SK-N-SH (cell line): ENCODE measurements at regions not wholly inside any gene's neighbourhood (a gene's known extent, or its start where the extent isn't known, plus 50 kb on each side); places are given as distances from the start of the nearest gene placed in this dataset.

Experiments
- CTCF ChIA-PET: fragments of 300-600, 350-600 bp; formaldehyde crosslinking; extraction: SDS; loops from one replicate; lab custom pipeline; 2021; lab: Yijun Ruan, JAX
- POLR2A ChIA-PET: fragments of 350-600 bp; sonication (Branson Sonifier 250); formaldehyde crosslinking; extraction: SDS; loops from one replicate; lab custom pipeline; 2020; ENCODE audit warnings: antibody characterized with exemption, inconsistent platforms; lab: Yijun Ruan, JAX
- DNase-seq: peaks from one replicate; pipeline ENCODE4 v3.0.0; 2012
- H2AFZ ChIP-seq: fragments of 200-600 bp; sonication (generic); 2 replicates; pipeline ENCODE4 v1.8.1; 2016; ENCODE audit warnings: antibody characterized with exemption, mild to moderate bottlenecking, low read depth
- H3F3A ChIP-seq: fragments of 200-600 bp; sonication (generic); replicated peaks from 2 replicates; pipeline ENCODE3; 2016; ENCODE audit warnings: antibody characterized with exemption, mild to moderate bottlenecking; ENCODE audit not compliant: insufficient read depth
- H3K27ac ChIP-seq, 2 experiments: fragments of 200-500 bp in 1 of 2; fragments of 200-600 bp in 1 of 2; sonication (Bioruptor generic) in 1 of 2; sonication (generic), shearing (Covaris generic) in 1 of 2; 2 replicates each; pipeline versions ENCODE4 v1.5.1 to v1.6.1; 2014 to 2016; ENCODE audit warnings: low read depth in 2 of 2, inconsistent platforms in 1 of 2, low read length in 1 of 2, mild to moderate bottlenecking in 1 of 2, mixed read lengths in 1 of 2
- H3K27me3 ChIP-seq: fragments of 200-600 bp; sonication (generic), shearing (Covaris generic); 2 replicates; pipeline ENCODE4 v1.6.1; 2016; ENCODE audit warnings: mixed run types; ENCODE audit not compliant: insufficient read depth
- H3K36me3 ChIP-seq, 2 experiments: fragments of 200-500 bp in 1 of 2; fragments of 200-600 bp in 1 of 2; sonication (Bioruptor generic) in 1 of 2; sonication (generic) in 1 of 2; replicated peaks in 1 of 2; 2 replicates each; pipeline versions ENCODE3 to v1.5.1; 2014 to 2016; ENCODE audit warnings: low read length in 1 of 2, mild to moderate bottlenecking in 1 of 2; ENCODE audit not compliant: insufficient read depth in 2 of 2, control insufficient read depth in 1 of 2
- H3K4me1 ChIP-seq, 2 experiments: fragments of 200-500 bp in 1 of 2; fragments of 200-600 bp in 1 of 2; sonication (Bioruptor generic) in 1 of 2; sonication (generic), shearing (Covaris generic) in 1 of 2; 2 replicates each; pipeline versions ENCODE4 v1.5.1 to v1.6.1; 2014 to 2016; ENCODE audit warnings: low read depth in 1 of 2, low read length in 1 of 2, mixed run types in 1 of 2; ENCODE audit not compliant: insufficient read depth in 2 of 2, control insufficient read depth in 1 of 2
- H3K4me2 ChIP-seq: fragments of 200-600 bp; sonication (generic), shearing (Covaris generic); 2 replicates; pipeline ENCODE4 v1.6.1; 2017; ENCODE audit warnings: mixed run types
- H3K4me3 ChIP-seq, 2 experiments: fragments of 200-500 bp in 1 of 2; fragments of 200-600 bp in 1 of 2; sonication (Bioruptor generic) in 1 of 2; sonication (generic), shearing (Covaris generic) in 1 of 2; 2 replicates each; pipeline versions ENCODE4 v1.5.1 to v1.8.1; 2014 to 2016; ENCODE audit warnings: low read depth in 2 of 2, inconsistent platforms in 1 of 2, low read length in 1 of 2, mild to moderate bottlenecking in 1 of 2, mixed read lengths in 1 of 2, moderate library complexity in 1 of 2
- H3K79me2 ChIP-seq: fragments of 200-600 bp; sonication (generic); 2 replicates; pipeline ENCODE4 v1.8.1; 2017; ENCODE audit warnings: mild to moderate bottlenecking; ENCODE audit not compliant: insufficient read depth
- H3K9ac ChIP-seq: fragments of 200-600 bp; sonication (generic); 2 replicates; pipeline ENCODE4 v1.6.1; 2017; ENCODE audit warnings: mixed run types
- H3K9me2 ChIP-seq: fragments of 200-600 bp; sonication (generic); 2 replicates; pipeline ENCODE4 v1.6.1; 2017; ENCODE audit warnings: mixed run types
- H3K9me3 ChIP-seq: fragments of 200-600 bp; sonication (generic); 2 replicates; pipeline ENCODE4 v1.6.1; 2017; ENCODE audit warnings: mixed run types, mild to moderate bottlenecking, moderate library complexity
- H4K20me1 ChIP-seq: fragments of 200-600 bp; sonication (generic); 2 replicates; pipeline ENCODE4 v1.6.1; 2017; ENCODE audit warnings: mild to moderate bottlenecking, mixed run types; ENCODE audit not compliant: insufficient read depth
- CHD2 ChIP-seq: fragments of 150-350 bp; IDR thresholded peaks from 2 replicates; pipeline ENCODE4 v1.6.1; 2018; ENCODE audit warnings: low read length; ENCODE audit not compliant: partially characterized antibody
- ELF1 ChIP-seq: IDR thresholded peaks from 2 replicates; pipeline ENCODE4 v1.4.0; 2012
- GABPA ChIP-seq: IDR thresholded peaks from 2 replicates; pipeline ENCODE4 v1.4.0; 2012; ENCODE audit warnings: low read depth, mild to moderate bottlenecking
- GATA2 ChIP-seq: sonication (generic); formaldehyde crosslinking; IDR thresholded peaks from 2 replicates; pipeline ENCODE4 v1.5.0; 2020; ENCODE audit warnings: mild to moderate bottlenecking, missing genetic modification reagents
- NFIC ChIP-seq: IDR thresholded peaks from 2 replicates; pipeline ENCODE4 v1.4.0; 2012; ENCODE audit warnings: borderline replicate concordance
- NRF1 ChIP-seq: IDR thresholded peaks from 2 replicates; pipeline ENCODE4 v1.6.1; 2012; ENCODE audit warnings: low read depth, mild to moderate bottlenecking, low read length
- RXRA ChIP-seq: IDR thresholded peaks from 2 replicates; pipeline ENCODE4 v1.4.0; 2012; ENCODE audit warnings: low read depth, mild to moderate bottlenecking, borderline replicate concordance
- SIN3A ChIP-seq: IDR thresholded peaks from 2 replicates; pipeline ENCODE4 v1.6.1; 2012; ENCODE audit warnings: low read depth, mild to moderate bottlenecking, low read length, moderate library complexity, borderline replicate concordance
- SMC3 ChIP-seq: IDR thresholded peaks from 2 replicates; pipeline ENCODE4 v1.6.1; 2012; ENCODE audit warnings: low read depth, low read length, improper control_type of control experiment
- TEAD4 ChIP-seq: IDR thresholded peaks from 2 replicates; pipeline ENCODE4 v1.4.0; 2012; ENCODE audit warnings: mild to moderate bottlenecking, borderline replicate concordance; ENCODE audit not compliant: insufficient read depth
- YY1 ChIP-seq: IDR thresholded peaks from 2 replicates; pipeline ENCODE4 v1.4.0; 2012; ENCODE audit warnings: low read depth, mild to moderate bottlenecking
- WGBS: methylation state at CpG from one replicate; pipeline ENCODE4 v1.1.6; 2017; ENCODE audit warnings: low lambda C conversion rate; 5-methylcytosine and 5-hydroxymethylcytosine counted together
- TF ChIP-seq, protein P1 (sequence below): IDR thresholded peaks from 2 replicates; pipeline ENCODE4 v1.4.0; 2012; ENCODE audit warnings: low read depth, borderline replicate concordance
- TF ChIP-seq, protein P2 (sequence below): IDR thresholded peaks from 2 replicates; pipeline ENCODE4 v1.4.0; 2012; ENCODE audit warnings: low read depth, borderline replicate concordance
- TF ChIP-seq, protein P3 (sequence below): IDR thresholded peaks from 2 replicates; pipeline ENCODE4 v1.4.0; 2012; ENCODE audit warnings: low read depth
- TF ChIP-seq, protein P4 (sequence below): fragments of 200-600 bp; sonication (generic); IDR thresholded peaks from 2 replicates; pipeline ENCODE4 v1.6.1; 2017; ENCODE audit warnings: antibody characterized with exemption, mild to moderate bottlenecking, moderate library complexity
- TF ChIP-seq, protein P5 (sequence below): IDR thresholded peaks from 2 replicates; pipeline ENCODE4 v1.6.1; 2012; ENCODE audit warnings: mild to moderate bottlenecking, low read depth, low read length, moderate library complexity
- TF ChIP-seq, protein P6 (sequence below): fragments of 150-350 bp; IDR thresholded peaks from 2 replicates; pipeline ENCODE4 v1.6.1; 2017; ENCODE audit warnings: antibody characterized with exemption, low read length, low read depth, borderline replicate concordance

DNA sequence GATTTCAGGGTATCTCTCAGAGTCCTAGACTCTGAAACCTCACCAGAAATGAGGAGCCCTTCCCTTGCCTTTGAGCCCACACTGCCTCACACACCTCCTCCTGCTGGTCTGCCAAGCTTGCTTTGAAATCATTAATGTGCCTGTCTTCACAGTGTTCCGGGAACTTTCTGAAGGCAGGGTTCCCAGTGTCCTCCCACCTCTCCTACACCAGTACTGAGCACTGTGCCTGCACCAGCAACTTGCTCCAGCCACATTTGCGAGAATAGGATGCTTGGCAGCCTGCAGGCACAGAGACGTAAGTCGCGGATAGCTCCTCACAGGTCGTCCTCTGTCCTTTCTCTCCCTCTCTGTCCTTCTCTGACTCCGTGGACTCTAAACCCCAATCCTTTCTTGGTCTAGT, 408.4 kb upstream of the EEF2KMT start:
- ChIA-PET CTCF (interaction anchor here (0.8 to 8.9 kb wide), 10 partner anchors 9 to 1068 kb away, joined by 3 to 138 read pairs (median 4); no protein-coding TSS in a partner anchor), POLR2A (interaction anchor here (0.7 to 4.5 kb wide), 3 partner anchors 31 to 110 kb away, joined by 3 to 57 read pairs (median 37); no protein-coding TSS in a partner anchor)
- H3K4me2 ChIP-seq = no peak overlapping the region
- H3K27ac ChIP-seq = peak overlapping the region in 1 of 2 experiments; percentile 100; a peak in 2 of 4 replicates
- H3K4me3 ChIP-seq = no peak overlapping the region
- H3K36me3 ChIP-seq = no peaks in the 10 kb centered on the region
- no peaks in the 10 kb centered on the region for H3K27me3 ChIP-seq
- H4K20me1 ChIP-seq = no peaks in the 10 kb centered on the region
- H3K79me2 ChIP-seq = no peaks in the 10 kb centered on the region
- TF ChIP-seq, protein P1, sequence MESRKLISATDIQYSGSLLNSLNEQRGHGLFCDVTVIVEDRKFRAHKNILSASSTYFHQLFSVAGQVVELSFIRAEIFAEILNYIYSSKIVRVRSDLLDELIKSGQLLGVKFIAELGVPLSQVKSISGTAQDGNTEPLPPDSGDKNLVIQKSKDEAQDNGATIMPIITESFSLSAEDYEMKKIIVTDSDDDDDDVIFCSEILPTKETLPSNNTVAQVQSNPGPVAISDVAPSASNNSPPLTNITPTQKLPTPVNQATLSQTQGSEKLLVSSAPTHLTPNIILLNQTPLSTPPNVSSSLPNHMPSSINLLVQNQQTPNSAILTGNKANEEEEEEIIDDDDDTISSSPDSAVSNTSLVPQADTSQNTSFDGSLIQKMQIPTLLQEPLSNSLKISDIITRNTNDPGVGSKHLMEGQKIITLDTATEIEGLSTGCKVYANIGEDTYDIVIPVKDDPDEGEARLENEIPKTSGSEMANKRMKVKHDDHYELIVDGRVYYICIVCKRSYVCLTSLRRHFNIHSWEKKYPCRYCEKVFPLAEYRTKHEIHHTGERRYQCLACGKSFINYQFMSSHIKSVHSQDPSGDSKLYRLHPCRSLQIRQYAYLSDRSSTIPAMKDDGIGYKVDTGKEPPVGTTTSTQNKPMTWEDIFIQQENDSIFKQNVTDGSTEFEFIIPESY = no peak
- no peak for TF ChIP-seq CHD2
- no peak for TF ChIP-seq GATA2
- TF ChIP-seq GABPA = no peak
- TF ChIP-seq, protein P2, sequence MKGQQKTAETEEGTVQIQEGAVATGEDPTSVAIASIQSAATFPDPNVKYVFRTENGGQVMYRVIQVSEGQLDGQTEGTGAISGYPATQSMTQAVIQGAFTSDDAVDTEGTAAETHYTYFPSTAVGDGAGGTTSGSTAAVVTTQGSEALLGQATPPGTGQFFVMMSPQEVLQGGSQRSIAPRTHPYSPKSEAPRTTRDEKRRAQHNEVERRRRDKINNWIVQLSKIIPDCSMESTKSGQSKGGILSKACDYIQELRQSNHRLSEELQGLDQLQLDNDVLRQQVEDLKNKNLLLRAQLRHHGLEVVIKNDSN = no peak
- no peak for TF ChIP-seq TEAD4
- TF ChIP-seq ELF1 = no peak
- no peak for TF ChIP-seq YY1
- TF ChIP-seq, protein P3, sequence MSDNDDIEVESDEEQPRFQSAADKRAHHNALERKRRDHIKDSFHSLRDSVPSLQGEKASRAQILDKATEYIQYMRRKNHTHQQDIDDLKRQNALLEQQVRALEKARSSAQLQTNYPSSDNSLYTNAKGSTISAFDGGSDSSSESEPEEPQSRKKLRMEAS = no peak
- TF ChIP-seq, protein P4, sequence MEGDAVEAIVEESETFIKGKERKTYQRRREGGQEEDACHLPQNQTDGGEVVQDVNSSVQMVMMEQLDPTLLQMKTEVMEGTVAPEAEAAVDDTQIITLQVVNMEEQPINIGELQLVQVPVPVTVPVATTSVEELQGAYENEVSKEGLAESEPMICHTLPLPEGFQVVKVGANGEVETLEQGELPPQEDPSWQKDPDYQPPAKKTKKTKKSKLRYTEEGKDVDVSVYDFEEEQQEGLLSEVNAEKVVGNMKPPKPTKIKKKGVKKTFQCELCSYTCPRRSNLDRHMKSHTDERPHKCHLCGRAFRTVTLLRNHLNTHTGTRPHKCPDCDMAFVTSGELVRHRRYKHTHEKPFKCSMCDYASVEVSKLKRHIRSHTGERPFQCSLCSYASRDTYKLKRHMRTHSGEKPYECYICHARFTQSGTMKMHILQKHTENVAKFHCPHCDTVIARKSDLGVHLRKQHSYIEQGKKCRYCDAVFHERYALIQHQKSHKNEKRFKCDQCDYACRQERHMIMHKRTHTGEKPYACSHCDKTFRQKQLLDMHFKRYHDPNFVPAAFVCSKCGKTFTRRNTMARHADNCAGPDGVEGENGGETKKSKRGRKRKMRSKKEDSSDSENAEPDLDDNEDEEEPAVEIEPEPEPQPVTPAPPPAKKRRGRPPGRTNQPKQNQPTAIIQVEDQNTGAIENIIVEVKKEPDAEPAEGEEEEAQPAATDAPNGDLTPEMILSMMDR = no peak
- no peak for TF ChIP-seq NRF1
- no peak for TF ChIP-seq SIN3A
- TF ChIP-seq NFIC = no peak
- TF ChIP-seq, protein P5, sequence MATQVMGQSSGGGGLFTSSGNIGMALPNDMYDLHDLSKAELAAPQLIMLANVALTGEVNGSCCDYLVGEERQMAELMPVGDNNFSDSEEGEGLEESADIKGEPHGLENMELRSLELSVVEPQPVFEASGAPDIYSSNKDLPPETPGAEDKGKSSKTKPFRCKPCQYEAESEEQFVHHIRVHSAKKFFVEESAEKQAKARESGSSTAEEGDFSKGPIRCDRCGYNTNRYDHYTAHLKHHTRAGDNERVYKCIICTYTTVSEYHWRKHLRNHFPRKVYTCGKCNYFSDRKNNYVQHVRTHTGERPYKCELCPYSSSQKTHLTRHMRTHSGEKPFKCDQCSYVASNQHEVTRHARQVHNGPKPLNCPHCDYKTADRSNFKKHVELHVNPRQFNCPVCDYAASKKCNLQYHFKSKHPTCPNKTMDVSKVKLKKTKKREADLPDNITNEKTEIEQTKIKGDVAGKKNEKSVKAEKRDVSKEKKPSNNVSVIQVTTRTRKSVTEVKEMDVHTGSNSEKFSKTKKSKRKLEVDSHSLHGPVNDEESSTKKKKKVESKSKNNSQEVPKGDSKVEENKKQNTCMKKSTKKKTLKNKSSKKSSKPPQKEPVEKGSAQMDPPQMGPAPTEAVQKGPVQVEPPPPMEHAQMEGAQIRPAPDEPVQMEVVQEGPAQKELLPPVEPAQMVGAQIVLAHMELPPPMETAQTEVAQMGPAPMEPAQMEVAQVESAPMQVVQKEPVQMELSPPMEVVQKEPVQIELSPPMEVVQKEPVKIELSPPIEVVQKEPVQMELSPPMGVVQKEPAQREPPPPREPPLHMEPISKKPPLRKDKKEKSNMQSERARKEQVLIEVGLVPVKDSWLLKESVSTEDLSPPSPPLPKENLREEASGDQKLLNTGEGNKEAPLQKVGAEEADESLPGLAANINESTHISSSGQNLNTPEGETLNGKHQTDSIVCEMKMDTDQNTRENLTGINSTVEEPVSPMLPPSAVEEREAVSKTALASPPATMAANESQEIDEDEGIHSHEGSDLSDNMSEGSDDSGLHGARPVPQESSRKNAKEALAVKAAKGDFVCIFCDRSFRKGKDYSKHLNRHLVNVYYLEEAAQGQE = no peak
- TF ChIP-seq, protein P6, sequence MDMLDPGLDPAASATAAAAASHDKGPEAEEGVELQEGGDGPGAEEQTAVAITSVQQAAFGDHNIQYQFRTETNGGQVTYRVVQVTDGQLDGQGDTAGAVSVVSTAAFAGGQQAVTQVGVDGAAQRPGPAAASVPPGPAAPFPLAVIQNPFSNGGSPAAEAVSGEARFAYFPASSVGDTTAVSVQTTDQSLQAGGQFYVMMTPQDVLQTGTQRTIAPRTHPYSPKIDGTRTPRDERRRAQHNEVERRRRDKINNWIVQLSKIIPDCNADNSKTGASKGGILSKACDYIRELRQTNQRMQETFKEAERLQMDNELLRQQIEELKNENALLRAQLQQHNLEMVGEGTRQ = no peak
- no peak for TF ChIP-seq RXRA
- TF ChIP-seq SMC3 = no peak
- peaks cover 0 to 71% of the 10 kb centered on the region in 2 experiments; a peak in 2 of 4 replicates for H3K4me1 ChIP-seq
- H3F3A ChIP-seq = no peaks in the 10 kb centered on the region
- no peak for DNase-seq
- no peaks in the 10 kb centered on the region for H3K9me2 ChIP-seq
- H3K9ac ChIP-seq = no peak overlapping the region
- H3K9me3 ChIP-seq = no peaks in the 10 kb centered on the region
- 54% methylated on average over 7 of the region's 7 CpGs for WGBS
- no peak overlapping the region for H2AFZ ChIP-seq
